ENCODE measurements at regions not wholly inside any gene's neighbourhood (a gene's known extent, or its start where the extent isn't known, plus 50 kb on each side); places are given as distances from the start of the nearest gene placed in this dataset.

- Histone ChIP-seq H3K27ac (no peak overlapping the region), H3K4me3 (no peak overlapping the region), H3K36me3 (ENCODE audit: insufficient read depth in 1 of 2, low read depth in 1 of 2) (no peaks in the 10 kb centered on the region), H3K27me3 (ENCODE audit: insufficient read depth in 3 of 3, low read length in 2 of 3) (no peaks in the 10 kb centered on the region), H3K4me1 (no peaks in the 10 kb centered on the region), H3K9me3 (no peaks in the 10 kb centered on the region)
- WGBS, 3 donors, result 92 to 94% (median 92%) methylated on average over 4 of the region's 4 CpGs
- DNase-seq, result no peak
- no peak for ATAC-seq
- TF ChIP-seq CTCF (IDR thresholded peaks at IDR 0.05), result no peak
- intact Hi-C loops (cut with DNase I), result no loop called here
These were observed 170.5 kb downstream of the FTCDNL1 start for GRCh38 chr2:199680482-199680881.

GRCh38 chr2:199679883-199680282 lies 171.1 kb downstream of the FTCDNL1 start:
- no peaks in the 10 kb centered on the region for H3K36me3 ChIP-seq (ENCODE audit: insufficient read depth in 1 of 2, low read depth in 1 of 2)
- no peaks in the 10 kb centered on the region for H3K9me3 ChIP-seq
- H3K4me3 ChIP-seq, result no peak overlapping the region
- H3K27me3 ChIP-seq (ENCODE audit: insufficient read depth in 3 of 3, low read length in 2 of 3), result no peaks in the 10 kb centered on the region
- WGBS, 3 donors, result 89 to 96% (median 93%) methylated on average over 1 of the region's 1 CpG
- TF ChIP-seq CTCF (IDR thresholded peaks at IDR 0.05), result no peak
- no peaks in the 10 kb centered on the region for H3K4me1 ChIP-seq
- no peak for ATAC-seq
- DNase-seq, result no peak
- intact Hi-C loops (cut with DNase I), result no loop called here
- no peak overlapping the region for H3K27ac ChIP-seq

GRCh38 chr2:199677881-199678280 lies 173.1 kb downstream of the FTCDNL1 start:
- Histone ChIP-seq H3K9me3 (no peaks in the 10 kb centered on the region), H3K36me3 (ENCODE audit: insufficient read depth in 1 of 2, low read depth in 1 of 2) (no peaks in the 10 kb centered on the region), H3K4me1 (no peaks in the 10 kb centered on the region), H3K27me3 (ENCODE audit: insufficient read depth in 3 of 3, low read length in 2 of 3) (no peaks in the 10 kb centered on the region), H3K27ac (no peak overlapping the region), H3K4me3 (no peak overlapping the region)
- intact Hi-C loops (cut with DNase I), result no loop called here
- TF ChIP-seq CTCF (IDR thresholded peaks at IDR 0.05), result no peak
- no peak for DNase-seq
- whole genome bisulfite sequencing, 3 donors, result 85 to 93% (median 89%) methylated on average over 4 of the region's 4 CpGs
- no peak for ATAC-seq

- ATAC-seq, result no peak
- no peak for TF ChIP-seq CTCF (IDR thresholded peaks at IDR 0.05)
- Histone ChIP-seq H3K27me3 (ENCODE audit: insufficient read depth in 3 of 3, low read length in 2 of 3) (no peaks in the 10 kb centered on the region), H3K4me1 (no peaks in the 10 kb centered on the region), H3K9me3 (no peaks in the 10 kb centered on the region), H3K4me3 (no peak overlapping the region), H3K36me3 (ENCODE audit: insufficient read depth in 1 of 2, low read depth in 1 of 2) (no peaks in the 10 kb centered on the region), H3K27ac (no peak overlapping the region)
- 28 to 37% (median 36%) methylated on average over 3 of the region's 3 CpGs for WGBS, 3 donors
- no peak for DNase-seq
- intact Hi-C loops (cut with DNase I), result no loop called here
These were observed 182.3 kb downstream of the FTCDNL1 start for GRCh38 chr2:199668645-199669044.

- DNase-seq (no peak), ATAC-seq (no peak)
- no peak overlapping the region for H3K27ac ChIP-seq
- H3K27me3 ChIP-seq (ENCODE audit: insufficient read depth in 3 of 3, low read length in 2 of 3), result no peaks in the 10 kb centered on the region
- H3K36me3 ChIP-seq (ENCODE audit: insufficient read depth in 1 of 2, low read depth in 1 of 2), result no peaks in the 10 kb centered on the region
- no peaks in the 10 kb centered on the region for H3K9me3 ChIP-seq
- no peak overlapping the region for H3K4me3 ChIP-seq
- TF ChIP-seq CTCF (IDR thresholded peaks at IDR 0.05), result no peak
- 64 to 68% (median 68%) methylated on average over 5 to 6 of the region's 6 CpGs for WGBS, 3 donors
- H3K4me1 ChIP-seq, result no peaks in the 10 kb centered on the region
- intact Hi-C loops (cut with DNase I), result no loop called here
These were observed 187.8 kb downstream of the FTCDNL1 start for GRCh38 chr2:199663157-199663556.

All from psoas muscle (tissue), 7 donors.